Keratinocyte (primary cell): ENCODE measurements at regions not wholly inside any gene's neighbourhood (a gene's known extent, or its start where the extent isn't known, plus 50 kb on each side); places are given as distances from the start of the nearest gene placed in this dataset.

Source experiments
- CTCF ChIP-seq, 3 experiments: IDR thresholded peaks in 1 of 3; conservative IDR thresholded peaks in 1 of 3; optimal IDR thresholded peaks in 1 of 3; 2 replicates in 2 of 3; 3 replicates in 1 of 3; pipeline versions ENCODE3 to v1.5.1; 2011; ENCODE audit warnings: low read length in 3 of 3, mild to moderate bottlenecking in 3 of 3, moderate library complexity in 2 of 3, control low read depth in 1 of 3, inconsistent platforms in 1 of 3; ENCODE audit not compliant: insufficient read depth in 2 of 3; ENCODE audit errors: extremely low read depth in 1 of 3
- EZH2 ChIP-seq: IDR thresholded peaks from one replicate; pipeline ENCODE4 v1.6.1; 2012; ENCODE audit warnings: inconsistent platforms, mild to moderate bottlenecking, low read length, moderate library complexity

GRCh38 chr6:97674802-97675201, 391.8 kb upstream of the MMS22L start:
- no peak for TF ChIP-seq CTCF (optimal IDR thresholded peaks at IDR 0.05 in 1 of 3, IDR thresholded peaks at IDR 0.05 in 1 of 3, conservative IDR thresholded peaks at IDR 0.05 in 1 of 3; ENCODE audit: extremely low read depth in 1 of 3, insufficient read depth in 2 of 3, low read length in 3 of 3)
- TF ChIP-seq EZH2 = no peak
